HG02678 (cell line): ENCODE measurements at regions not wholly inside any gene's neighbourhood (a gene's known extent, or its start where the extent isn't known, plus 50 kb on each side); places are given as distances from the start of the nearest gene placed in this dataset.

ENCODE experiments used
- ATAC-seq: cut with Tn5 transposase; IDR thresholded peaks from one replicate; pipeline ENCODE4 v1.9.1; 2021; ENCODE audit warnings: mild to moderate bottlenecking, moderate library complexity; ENCODE audit not compliant: unreplicated experiment

- ATAC-seq, result no peak
These were observed 332.5 kb upstream of the FAM241A start for GRCh38 chr4:111812760-111813159.

- ATAC-seq, result no peak
These were observed 331.6 kb upstream of the FAM241A start for GRCh38 chr4:111813555-111814140.

GRCh38 chr4:111814961-111815360 is 330.3 kb upstream of the FAM241A start:
- ATAC-seq, result no peak

GRCh38 chr4:111821342-111821741 is 323.9 kb upstream of the FAM241A start:
- no peak for ATAC-seq

GRCh38 chr4:111836601-111837000 is 308.7 kb upstream of the FAM241A start:
- no peak for ATAC-seq

- no peak for ATAC-seq
These were observed 307.5 kb upstream of the FAM241A start for GRCh38 chr4:111837761-111838160.

GRCh38 chr4:111838406-111838930 is 306.8 kb upstream of the FAM241A start:
- peak; percentile 74 for ATAC-seq

- no peak for ATAC-seq
These were observed 306.1 kb upstream of the FAM241A start for GRCh38 chr4:111839141-111839540.

GRCh38 chr4:111842336-111842735 is 302.9 kb upstream of the FAM241A start:
- no peak for ATAC-seq

- ATAC-seq, result no peak
These were observed 297.8 kb upstream of the FAM241A start for GRCh38 chr4:111847296-111848008.

GRCh38 chr4:111849746-111850284 is 295.4 kb upstream of the FAM241A start:
- ATAC-seq, result no peak

GRCh38 chr4:111854494-111855087 is 290.7 kb upstream of the FAM241A start:
- ATAC-seq, result peak; percentile 83

GRCh38 chr4:111855308-111855707 is 289.9 kb upstream of the FAM241A start:
- no peak for ATAC-seq

GRCh38 chr4:111864066-111864465 is 281.2 kb upstream of the FAM241A start:
- no peak for ATAC-seq

GRCh38 chr4:111869339-111869738 is 275.9 kb upstream of the FAM241A start:
- ATAC-seq, result no peak

GRCh38 chr4:111871802-111872201 is 273.5 kb upstream of the FAM241A start:
- no peak for ATAC-seq

GRCh38 chr4:111873801-111874200 is 271.5 kb upstream of the FAM241A start:
- no peak for ATAC-seq

GRCh38 chr4:111879539-111879938 is 265.7 kb upstream of the FAM241A start:
- no peak for ATAC-seq

GRCh38 chr4:111880116-111880515 is 265.1 kb upstream of the FAM241A start:
- no peak for ATAC-seq

GRCh38 chr4:111883557-111883999 is 261.7 kb upstream of the FAM241A start:
- no peak for ATAC-seq

GRCh38 chr4:111890412-111890811 is 254.8 kb upstream of the FAM241A start:
- no peak for ATAC-seq

GRCh38 chr4:111905511-111905910 is 239.7 kb upstream of the FAM241A start:
- ATAC-seq, result no peak
